DMS53 treated with DMSO at 0.1 percent for 48 hours (cell line): ENCODE measurements at regions not wholly inside any gene's neighbourhood (a gene's known extent, or its start where the extent isn't known, plus 50 kb on each side); places are given as distances from the start of the nearest gene placed in this dataset.

Experiments
- DNase-seq: peaks from one replicate; lab custom pipeline; 2025; ENCODE audit not compliant: unreplicated experiment; lab: John Stamatoyannopoulos, UW

DNA sequence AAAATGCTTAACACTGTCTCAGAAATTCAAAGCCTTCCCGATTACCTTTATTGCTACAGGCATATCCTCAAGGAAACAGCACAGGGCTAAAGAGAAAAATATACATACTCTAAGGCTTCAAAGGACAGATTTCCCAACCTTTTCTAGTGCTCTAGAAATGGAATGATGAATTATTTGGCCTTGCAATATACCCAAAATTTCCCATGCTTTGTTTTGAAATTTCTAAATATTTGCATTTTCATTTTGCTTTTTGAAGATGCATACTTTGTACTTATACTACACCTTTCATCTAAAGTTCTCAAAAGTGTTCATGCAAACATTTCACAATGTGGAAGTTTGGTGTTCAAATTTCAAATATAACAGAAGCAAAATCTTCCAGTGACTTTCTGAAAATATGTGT is 312.7 kb upstream of the PDE4D start:
- DNase-seq: no peak

DNA sequence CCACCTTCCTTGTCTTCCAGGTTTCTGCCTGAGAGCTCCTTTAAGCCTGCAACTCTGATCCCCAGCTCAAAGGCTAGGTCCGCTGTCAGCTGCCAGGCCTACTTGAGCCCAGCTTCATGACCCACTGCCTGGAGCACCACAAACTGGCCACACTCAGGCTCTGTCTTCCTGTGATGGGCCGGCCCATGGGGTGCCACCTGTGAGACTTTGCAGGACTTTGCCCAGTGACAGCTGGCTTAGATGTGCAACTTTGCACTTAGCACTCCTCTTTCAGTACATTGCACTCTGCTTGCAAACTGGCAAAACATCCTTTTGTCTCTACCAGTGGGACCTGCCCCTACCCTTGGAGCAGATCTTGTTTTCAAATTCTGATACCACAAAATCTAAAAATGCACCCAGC is 311.5 kb upstream of the PDE4D start:
- DNase-seq: no peak

DNA sequence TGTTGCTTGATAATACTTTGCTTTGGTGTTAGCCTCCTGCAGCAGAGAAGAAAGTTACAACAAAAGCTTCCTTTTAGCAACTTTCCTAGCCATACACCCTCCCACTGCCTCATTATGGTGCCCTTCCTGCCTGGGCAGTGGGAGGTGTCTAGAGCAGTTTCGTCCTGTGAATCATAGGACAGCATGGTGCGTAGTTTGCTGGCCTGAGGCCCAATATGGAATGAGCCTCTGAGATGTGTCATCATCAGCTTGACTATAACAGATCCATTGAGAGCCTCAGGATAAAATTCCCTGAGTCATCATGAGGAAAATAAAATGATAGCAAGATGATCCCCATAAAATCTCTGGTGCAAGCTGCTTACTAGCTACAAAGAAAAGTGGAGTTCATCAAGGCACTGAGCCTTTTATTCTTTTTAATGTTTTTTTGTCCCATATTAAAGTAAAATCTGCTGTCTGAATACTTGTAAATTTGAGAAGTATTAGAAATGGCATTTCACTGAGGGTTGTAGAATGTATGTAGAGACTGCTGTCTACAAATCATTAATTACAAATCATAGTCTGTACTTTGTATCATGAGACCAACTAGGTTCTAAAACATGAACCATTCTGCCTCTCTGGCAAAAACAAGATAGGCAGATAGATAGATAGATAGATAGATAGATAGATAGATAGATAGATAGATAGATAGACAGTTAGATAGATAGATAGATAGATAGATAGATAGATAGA is 303.0 kb upstream of the PDE4D start:
- peak; percentile 19 for DNase-seq

- DNase-seq: no peak
Measured at GRCh38 chr5:60195551-60195950, 302.0 kb upstream of the PDE4D start.

DNA sequence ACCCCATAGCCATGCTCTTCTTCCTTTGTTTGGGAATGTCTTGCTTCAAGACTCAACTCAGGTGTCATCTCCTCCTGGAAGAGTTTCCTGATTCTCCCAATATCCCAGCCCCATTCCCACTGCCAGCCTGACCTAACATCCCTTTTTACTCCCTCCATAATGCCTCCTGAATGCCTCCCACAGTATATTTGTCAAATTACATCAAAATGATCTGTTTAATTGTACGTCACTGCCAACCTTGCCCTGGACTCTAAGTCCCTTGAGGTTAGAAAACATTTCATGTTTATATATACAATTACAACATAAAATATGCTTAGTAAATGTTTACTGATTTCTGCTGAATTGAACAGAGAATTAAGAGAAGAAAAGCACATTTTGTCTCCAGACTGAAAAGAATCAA is 301.6 kb upstream of the PDE4D start:
- DNase-seq: no peak

DNA sequence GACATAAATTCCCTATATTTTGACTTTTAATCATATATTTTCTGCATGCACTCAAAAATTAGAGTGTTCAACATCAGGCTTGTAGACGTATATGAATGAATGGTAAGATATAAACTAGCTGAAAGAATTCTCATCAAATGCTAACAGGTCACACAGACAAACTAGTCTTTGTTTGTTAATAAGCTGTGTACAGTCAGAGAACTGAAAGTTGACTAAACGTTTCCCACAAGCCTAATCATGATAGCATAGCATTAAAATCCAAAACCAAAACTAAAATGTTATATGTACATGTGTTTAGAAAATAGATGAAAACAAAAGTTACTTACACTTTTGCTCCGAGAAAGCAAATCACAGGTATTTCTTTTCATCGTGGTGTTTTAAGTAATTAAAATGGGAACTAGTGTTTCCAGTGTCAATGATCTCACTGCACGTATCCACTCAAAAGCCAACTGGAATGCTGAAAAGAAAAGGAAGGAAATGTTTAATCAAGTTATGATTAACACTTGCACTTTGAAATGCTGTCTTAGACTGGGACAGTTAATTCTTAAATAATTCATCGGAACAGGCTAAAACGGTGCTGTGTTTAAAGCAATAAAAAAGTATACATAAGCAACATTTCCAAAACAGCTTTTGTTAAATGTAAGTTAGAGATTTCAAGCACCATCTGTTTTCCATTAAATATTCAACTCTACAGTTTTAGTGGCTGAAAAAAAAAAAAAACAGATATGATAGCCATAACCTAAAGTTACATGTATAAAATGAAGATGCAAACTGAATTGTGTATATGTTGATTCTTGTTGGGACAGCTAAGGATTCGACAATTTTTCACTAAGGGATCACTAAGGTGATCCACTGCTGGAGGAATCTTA is 291.9 kb upstream of the PDE4D start:
- DNase-seq: no peak

GRCh38 chr5:60184606-60185005 is 291.1 kb upstream of the PDE4D start:
- DNase-seq: no peak

DNA sequence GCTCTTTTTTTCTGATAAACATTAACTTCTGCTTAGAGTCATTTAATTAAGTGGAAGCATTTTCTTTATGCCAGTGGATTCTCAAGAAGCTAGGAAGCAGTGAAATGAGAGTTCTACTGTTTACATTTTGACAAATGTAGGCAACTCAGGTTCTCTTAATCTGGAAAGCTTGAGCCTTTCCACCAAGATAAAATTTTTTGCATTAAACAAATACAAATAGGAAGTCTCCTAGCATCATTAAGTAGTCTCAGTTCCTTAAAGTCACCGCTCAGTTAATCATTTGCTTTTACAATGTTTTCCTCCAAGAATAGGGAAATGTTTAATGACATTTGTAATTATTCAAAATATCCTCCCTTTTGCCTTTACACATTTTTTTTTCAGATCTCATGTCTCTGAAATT is 290.4 kb upstream of the PDE4D start:
- no peak for DNase-seq

DNA sequence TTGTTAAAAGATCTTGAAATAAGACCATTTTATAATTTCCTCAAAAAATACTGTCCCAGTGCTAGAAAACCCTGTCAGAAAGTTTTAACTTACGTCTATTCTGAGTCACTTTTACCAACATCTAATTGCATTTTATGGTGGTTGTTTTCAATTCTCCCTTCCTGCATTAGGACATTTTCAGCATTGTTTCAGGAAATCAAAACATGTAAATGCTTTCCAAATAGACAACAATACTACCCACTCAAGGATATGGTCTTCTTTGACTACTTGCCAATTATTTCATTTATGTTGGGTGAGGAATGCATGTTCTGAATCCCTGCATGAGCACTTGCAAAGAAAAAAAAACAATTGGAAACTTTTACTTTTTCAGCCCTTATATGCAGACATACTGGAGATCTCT is 284.6 kb upstream of the PDE4D start:
- DNase-seq: no peak

- no peak for DNase-seq
Measured at GRCh38 chr5:60177596-60177995, 284.1 kb upstream of the PDE4D start.

- no peak for DNase-seq
Measured at GRCh38 chr5:60173667-60174066, 280.1 kb upstream of the PDE4D start.

- DNase-seq: no peak
Measured at GRCh38 chr5:60163762-60164161, 270.2 kb upstream of the PDE4D start.

- no peak for DNase-seq
Measured at GRCh38 chr5:60162441-60162840, 268.9 kb upstream of the PDE4D start.

DNA sequence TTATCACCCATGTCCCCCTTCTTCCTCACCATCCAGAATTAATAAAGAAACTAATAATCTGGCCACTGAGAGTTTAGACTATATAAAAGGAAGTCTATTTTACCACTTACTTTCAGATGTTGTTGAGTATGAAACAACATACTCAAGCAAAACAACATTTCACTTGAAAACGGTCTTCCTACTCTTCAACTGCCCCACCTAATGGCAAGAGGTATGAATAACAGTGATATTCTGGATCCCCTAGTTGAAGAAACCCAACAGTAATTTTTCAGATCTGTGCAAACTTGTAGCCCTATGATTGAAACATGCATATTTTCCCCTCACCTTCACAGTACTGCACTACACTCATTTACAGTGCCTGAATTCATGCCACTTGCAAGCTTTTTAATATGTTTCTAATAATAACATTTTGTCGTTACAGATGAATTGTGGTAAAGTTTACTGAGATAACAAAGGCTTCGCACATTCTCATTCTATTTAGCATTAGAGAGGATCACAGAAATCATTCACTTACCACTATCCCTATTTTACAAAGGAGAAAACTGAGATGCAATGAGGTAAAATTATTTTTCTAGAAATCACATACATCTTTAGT is 267.9 kb upstream of the PDE4D start:
- peak; percentile 51 for DNase-seq

DNA sequence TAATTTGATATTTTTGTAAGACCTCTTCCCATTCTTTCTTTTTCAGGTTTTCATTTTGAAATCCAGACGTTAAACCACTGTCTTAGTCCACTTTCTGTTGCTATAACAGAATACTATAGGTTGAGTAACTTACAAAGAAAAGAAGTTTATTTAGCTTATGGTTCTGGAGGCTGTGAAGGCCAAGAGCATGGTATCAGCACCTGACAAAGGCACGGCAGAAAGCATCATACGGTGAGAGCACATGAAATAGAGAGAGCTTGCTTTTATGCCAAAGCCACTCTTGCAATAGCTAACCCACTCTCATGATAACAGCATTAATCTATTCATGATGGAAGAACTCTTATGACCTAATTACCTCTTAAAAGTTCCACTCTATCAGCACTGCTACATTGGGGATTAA is 255.6 kb upstream of the PDE4D start:
- DNase-seq: no peak

- DNase-seq: no peak
Measured at GRCh38 chr5:60148366-60148765, 254.8 kb upstream of the PDE4D start.

DNA sequence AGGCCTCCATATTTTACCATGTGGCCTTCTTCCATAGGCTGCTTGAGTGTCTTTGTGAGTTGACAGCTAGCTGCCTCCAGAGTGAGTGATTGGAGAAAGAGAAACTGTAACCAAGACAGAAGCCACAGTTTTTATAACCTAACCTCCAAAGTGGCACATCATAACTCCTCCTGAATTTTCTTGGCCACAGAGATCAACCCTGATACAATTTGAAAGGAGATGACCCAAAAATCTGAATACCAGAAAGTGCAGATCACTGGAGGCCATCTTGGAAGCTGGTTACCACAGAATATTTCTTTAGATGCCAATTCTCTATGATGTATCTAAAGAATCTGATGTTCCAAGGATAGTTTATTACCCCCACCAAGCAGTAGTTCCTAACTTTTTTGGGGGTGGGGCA is 254.3 kb upstream of the PDE4D start:
- DNase-seq: no peak

DNA sequence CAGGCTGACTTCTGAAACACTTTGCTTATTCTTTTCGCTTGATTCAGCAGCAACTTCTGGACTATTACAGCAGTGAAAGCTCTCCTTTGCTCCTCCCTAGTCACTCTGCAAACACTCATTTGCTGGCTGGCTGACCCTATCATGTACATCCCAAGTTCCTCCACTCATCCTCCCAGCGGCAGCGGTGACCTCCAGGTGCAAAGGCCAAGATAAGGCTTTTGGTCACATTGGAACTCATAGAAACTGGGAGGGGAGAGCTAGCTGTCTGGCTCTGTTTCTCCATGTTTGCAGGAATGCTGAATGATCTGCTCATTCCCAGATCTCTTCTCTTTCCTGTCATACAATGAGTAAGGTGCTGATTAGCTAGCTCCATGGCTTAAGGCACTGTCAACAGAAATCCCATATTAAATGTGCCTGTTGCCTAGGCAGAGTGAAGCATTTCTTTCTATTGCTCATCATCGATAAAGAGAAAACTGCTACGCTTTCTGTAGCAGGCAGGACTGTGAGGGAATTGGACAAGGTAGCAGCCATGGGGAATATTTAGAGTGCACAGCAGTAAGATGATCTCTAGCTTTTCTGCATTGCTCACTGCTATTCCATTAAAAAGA is 250.5 kb upstream of the PDE4D start:
- no peak for DNase-seq

DNA sequence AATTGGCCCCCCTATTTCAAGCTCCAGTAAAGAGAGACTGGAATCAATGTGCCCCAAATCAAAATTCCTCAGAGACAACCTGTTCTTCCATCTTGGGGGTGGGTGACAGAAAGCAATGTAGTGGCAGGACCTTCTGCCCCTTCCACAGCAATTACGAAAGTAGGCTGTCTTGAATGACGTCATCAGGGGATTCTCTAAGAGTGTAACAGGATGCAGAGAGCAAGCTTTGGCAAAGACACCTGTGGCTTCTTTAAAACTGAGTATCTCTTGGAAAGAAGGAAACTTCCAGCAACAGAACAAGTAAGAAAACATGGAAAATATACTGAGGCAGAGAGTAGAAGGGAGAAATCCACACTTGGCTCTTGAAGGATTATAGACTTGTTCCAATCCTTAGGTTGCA is 247.6 kb upstream of the PDE4D start:
- no peak for DNase-seq

GRCh38 chr5:60136841-60137240 is 243.3 kb upstream of the PDE4D start:
- DNase-seq: no peak

GRCh38 chr5:60131504-60131903 is 238.0 kb upstream of the PDE4D start:
- DNase-seq: no peak

- no peak for DNase-seq
Measured at GRCh38 chr5:60125636-60126035, 232.1 kb upstream of the PDE4D start.
